Stimulated activated CD4-positive, alpha-beta T cell treated with anti-CD3 and anti-CD28 coated beads, Interleukin-4, amount 100 ng/mL, for 48 hours (primary cell): ENCODE measurements at regions not wholly inside any gene's neighbourhood (a gene's known extent, or its start where the extent isn't known, plus 50 kb on each side); places are given as distances from the start of the nearest gene placed in this dataset.

Experiments
- DNase-seq, 2 donors: peaks; one replicate each; pipeline ENCODE4 v3.0.0-alpha.2; 2020; ENCODE audit warnings: low read depth in 2 of 2

DNA sequence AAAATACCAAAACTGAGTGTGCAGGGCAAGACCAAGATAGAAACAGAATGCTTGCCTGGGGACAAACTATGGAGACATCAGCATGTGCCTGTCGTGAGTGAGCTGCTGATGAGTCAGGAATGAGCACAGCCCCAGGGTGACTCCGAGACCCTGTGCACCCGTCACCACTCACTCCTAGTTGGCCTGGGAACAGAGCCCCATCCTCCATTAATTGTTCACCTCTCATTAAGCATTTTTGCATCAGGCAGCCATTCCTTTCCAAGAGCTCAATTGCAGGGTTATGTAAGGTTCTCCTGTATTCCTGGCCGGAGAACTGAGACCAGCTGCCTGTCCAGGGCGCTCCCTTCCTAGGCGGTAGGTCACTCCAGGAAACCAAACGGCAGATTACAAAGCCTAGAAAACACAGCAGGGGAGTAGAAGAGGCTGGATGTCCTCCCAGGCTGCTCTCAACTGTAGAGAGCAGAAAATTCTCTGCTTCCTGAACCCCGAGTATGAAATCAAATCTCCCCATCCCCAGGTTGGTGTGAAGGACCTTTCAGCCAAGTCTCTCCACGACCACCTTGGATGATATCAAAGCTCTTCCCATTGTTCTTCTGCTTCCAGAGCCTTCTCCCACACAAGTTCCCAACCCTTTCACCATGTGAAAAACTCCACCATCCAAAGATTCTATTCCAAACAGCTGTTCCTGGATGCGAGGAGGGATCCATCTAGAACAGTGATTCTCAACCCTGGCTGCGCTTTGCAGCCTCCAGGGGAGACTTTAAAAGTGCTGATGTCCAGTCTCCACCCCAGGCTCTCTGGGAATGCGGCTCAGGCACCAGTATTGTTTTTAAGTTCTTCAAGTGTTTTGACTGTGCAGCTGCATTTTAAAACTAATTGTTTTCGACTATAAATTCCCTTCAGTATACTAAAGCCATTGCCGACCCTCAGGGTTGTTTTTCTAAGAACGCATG, 532.6 kb upstream of the JARID2 start:
- DNase-seq, result no peak

GRCh38 chr6:14713966-14714631, 531.8 kb upstream of the JARID2 start:
- no peak for DNase-seq

DNA sequence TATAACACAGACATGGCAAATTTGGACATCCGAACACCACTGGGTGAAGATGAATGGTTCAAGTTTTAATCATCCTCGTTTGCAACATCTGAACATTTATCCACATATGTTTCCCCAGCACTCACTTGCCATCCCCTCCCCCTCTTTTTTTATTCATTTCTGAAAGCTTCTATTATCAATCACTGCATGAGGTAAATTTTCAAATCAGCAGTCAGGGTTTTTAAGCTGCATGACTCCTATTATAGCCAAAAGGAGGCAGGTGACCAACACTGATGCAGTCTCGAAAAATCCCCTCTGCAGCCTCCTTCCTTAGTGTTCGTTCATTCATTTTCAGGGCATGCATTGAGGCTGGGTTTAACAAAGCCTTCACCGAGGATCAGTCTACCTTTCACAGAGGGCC, 530.8 kb upstream of the JARID2 start:
- DNase-seq, result no peak

DNA sequence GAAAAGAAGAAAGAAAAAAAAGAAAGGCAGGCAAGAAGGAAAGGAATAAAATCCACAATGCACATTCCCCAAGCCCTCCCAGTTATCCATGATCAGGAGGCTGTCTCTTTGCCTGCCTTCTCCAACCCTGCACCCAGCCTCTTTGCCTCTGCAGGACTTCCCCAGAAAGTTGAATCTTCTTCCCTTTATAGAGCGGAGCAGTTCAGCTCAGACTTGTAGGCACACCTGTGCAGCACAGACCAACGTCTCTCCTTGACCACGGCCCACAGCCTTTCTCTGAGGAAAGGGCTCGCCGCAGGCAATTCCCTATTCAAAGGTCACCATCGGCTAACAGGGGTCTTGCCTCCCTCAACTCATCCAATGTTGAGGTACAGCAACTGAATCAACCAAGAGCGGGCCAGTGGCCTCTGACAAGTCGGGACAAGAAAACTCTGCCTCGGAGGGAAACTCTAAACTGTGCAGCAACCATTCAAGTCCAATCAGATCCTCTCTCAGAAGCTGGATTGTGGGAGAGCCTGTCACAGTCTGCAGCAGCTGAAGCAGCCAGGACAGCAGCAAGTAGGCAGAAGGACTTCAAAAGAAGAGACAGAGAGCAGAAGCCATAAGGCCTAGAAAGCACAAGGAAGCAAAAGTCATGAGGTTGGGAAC, 529.2 kb upstream of the JARID2 start:
- DNase-seq, result no peak

DNA sequence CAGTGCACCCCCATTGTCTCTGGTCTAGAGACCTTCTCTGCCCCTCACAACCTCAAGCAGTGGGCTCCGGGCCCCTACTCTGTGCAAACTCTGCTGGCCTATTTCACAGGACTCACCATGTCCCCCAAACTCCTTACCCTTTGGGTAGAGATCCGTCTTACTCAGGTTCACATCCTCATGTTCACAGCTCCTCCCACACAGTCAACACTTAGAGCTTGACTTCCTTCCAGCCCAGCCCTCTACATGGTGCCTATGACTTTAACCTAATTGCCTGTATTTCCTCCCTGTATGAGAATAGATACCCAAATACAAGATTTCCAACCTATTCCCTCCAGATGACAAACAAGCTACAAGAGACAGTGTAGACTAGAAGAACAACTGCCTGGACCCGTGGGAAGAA, 528.6 kb upstream of the JARID2 start:
- DNase-seq, result no peak

DNA sequence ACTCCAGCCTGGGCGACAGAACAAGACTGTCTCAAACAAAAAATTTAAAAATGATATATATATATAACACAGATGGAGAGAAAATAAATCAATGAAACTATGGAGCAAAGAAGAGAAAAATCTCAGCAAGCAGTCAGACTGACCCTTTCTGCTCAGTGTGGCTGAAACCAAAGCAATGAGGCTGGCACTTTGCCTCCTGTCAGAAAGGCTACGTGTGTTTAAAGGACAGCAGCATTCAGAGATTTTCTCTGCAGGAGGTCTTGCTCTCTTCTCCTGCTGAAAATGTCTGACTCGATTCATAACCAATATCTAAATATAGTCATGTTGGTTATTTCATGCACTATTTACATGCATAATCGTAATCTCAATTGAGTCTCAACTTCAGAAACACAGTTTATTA, 527.0 kb upstream of the JARID2 start:
- no peak for DNase-seq

DNA sequence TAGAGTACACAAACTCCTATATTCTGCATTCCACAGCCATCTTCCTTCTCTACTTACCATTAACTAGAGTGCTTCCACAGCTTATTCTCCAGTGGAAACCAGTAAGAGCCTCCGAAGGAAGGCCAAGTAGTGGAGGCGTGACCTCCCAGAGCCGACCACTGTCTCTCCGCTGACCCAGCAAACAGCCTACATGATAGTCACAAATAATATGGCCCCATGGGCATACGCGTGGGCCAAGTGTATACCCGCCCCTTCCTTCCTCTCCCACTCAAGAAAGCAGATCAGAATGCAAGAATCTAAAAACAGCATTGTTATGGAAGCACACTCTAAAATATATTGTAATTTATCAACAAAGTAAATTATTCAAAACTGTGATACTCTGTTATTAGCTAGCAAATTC, 526.6 kb upstream of the JARID2 start:
- no peak for DNase-seq

GRCh38 chr6:14720411-14721102, 525.3 kb upstream of the JARID2 start:
- no peak for DNase-seq

GRCh38 chr6:14721103-14721758, 524.6 kb upstream of the JARID2 start:
- no peak for DNase-seq

GRCh38 chr6:14722001-14722562, 523.8 kb upstream of the JARID2 start:
- DNase-seq, result no peak

- DNase-seq, result no peak
These were observed 523.2 kb upstream of the JARID2 start for GRCh38 chr6:14722704-14723103.

DNA sequence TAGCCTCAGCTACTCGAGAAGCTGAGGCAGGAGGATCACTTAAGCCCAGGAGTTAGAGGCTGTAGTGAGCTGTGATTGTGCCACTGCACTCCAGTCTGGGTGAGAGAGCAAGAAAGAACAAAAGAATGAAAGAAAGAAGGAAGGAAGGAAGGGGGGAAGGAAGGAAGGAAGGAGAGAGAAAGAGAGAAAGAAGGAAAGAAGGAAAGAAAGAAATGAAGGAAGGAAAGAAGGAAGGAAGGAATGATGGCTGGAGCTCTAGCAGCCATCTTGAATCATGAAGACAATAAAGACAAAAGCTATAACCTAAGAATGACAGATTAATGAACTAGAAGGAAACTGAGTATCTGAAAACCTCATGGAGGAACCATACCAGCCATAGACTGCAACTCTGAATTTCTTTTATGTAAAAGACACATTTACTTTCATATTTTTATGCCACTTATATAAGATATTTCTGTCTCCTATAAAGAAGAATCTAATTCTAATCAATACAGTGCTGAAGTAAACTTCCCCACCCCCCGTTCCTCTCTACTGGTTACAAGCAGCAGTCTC, 522.3 kb upstream of the JARID2 start:
- DNase-seq, result no peak

DNA sequence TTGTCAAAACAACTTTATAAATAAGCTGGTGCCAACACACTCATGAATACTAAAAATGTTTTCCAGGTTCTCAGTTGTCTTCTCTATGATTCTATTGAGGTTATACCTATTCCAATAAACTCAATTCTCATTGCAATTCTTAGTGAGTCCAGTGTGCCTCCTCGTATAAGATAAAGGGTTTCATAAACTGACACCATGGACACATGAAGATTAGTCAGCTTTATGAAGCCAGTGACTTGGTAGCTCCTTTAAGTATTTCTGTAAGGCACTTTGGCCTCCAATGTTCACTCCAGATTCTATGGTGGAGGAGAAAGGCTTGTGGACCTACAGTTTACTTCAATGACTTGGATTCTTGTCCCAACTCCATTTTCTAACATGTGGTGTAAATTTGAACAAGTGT, 521.3 kb upstream of the JARID2 start:
- DNase-seq, result no peak

GRCh38 chr6:14726816-14727493, 518.9 kb upstream of the JARID2 start:
- DNase-seq, result no peak

DNA sequence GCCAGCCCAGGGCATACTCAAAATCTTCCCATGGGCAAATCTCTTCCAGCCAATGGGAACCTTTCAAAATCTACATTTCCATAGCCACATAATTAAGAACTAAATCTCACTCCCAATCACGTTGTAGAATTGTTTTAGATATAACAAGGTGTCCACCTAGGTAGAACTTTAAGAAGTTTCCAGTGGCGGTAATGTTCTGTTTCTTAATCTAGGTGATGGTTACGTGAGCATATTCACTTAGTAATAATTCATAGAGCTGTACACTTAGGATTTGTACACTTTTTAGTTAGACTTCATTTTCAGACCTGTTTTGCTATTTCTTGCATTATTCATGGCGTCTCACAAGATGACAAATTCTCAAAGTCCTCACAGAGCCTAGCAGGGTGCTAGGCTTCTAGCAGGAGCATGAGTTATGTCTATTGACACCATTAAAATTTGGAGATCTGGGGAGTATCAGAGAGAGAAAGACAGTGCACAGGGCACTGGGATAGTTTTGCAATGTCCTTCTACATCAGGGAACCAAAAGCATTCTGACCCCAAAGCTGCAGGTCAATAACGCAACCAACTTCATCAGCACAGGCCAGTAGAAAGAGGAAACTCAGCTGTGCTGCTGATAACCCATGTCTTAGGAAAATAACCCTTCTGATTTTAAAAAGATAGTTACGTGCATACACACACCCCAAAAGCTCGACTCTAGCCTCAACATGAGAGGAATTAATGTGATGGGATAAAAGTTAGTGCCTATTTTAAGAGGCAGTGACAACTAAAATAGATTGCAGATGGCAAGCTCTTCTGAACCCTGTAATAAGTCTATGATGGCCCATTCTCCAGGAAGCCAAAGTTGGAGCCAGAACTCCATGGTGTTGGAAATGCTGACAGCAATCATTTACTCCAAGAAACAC, 518.1 kb upstream of the JARID2 start:
- no peak for DNase-seq

DNA sequence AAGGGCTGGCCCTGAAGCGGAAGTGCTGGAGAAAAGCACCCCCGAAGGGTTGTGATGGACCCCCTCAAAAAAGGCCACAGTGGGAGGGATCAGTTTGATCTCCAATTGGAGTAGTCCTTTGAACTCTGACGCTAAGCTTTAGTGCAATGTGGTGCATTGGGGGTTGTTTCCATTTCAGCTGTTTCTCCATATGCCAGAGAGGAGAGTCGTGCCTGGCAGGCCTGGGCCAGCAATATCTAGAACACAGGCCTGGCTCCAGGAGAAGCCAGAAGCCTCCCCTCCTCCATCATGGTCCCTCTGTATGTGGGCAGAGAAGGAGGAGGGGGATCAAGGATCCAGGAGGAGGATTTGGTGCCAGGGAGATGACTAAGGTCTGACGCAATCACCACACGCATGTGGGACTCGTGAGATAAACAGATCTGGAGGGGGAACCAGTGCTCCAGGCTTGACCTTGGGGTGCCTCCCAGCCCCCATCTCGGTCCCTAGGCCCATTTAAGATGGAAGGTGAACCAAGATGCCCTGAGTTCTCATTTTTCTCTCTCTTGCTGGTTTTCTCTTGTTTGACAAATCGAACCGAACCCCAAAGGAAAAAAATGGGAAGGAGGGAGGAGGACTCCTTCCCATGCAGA, 517.4 kb upstream of the JARID2 start:
- DNase-seq, result no peak

GRCh38 chr6:14729129-14729871, 516.6 kb upstream of the JARID2 start:
- DNase-seq, result no peak

- DNase-seq, result no peak
These were observed 515.2 kb upstream of the JARID2 start for GRCh38 chr6:14730654-14731053.
